ENCODE measurements at regions not wholly inside any gene's neighbourhood (a gene's known extent, or its start where the extent isn't known, plus 50 kb on each side); places are given as distances from the start of the nearest gene placed in this dataset.

- Histone ChIP-seq H3K4me3 (ENCODE audit: insufficient read depth, low read depth, low read length) (no peak overlapping the region), H4K8ac (ENCODE audit: low read depth in 2 of 2, low read length in 2 of 2) (no peak overlapping the region), H3K4me1 (ENCODE audit: control insufficient read depth, insufficient read depth, low read length) (no peaks in the 10 kb centered on the region), H3K9me1 (ENCODE audit: insufficient read depth, low read length) (no peaks in the 10 kb centered on the region), H3K27me3 (ENCODE audit: control insufficient read depth, insufficient read depth, low read length) (no peaks in the 10 kb centered on the region), H4K20me1 (ENCODE audit: insufficient read depth, low read length) (no peaks in the 10 kb centered on the region), H3K18ac (ENCODE audit: low read depth, low read length) (no peak overlapping the region), H2AK5ac (ENCODE audit: low read depth, low read length) (no peak overlapping the region), H3K79me1 (ENCODE audit: low read depth in 1 of 2, low read length in 2 of 2) (no peaks in the 10 kb centered on the region), H2AK9ac (replicated peaks; ENCODE audit: low read depth, low read length, poor library complexity) (no peak overlapping the region), H4K5ac (ENCODE audit: low read depth, low read length) (no peak overlapping the region), H3K36me3 (ENCODE audit: control insufficient read depth, insufficient read depth, low read length) (no peaks in the 10 kb centered on the region), H4K91ac (ENCODE audit: insufficient read depth, low read depth, low read length) (no peak overlapping the region), H2BK20ac (ENCODE audit: low read depth, low read length) (no peak overlapping the region), H3K4ac (ENCODE audit: low read depth, low read length) (no peak overlapping the region), H3K4me2 (ENCODE audit: low read depth, low read length) (no peak overlapping the region), H2BK120ac (ENCODE audit: low read depth, low read length) (no peak overlapping the region), H3K9me3 (ENCODE audit: control insufficient read depth, insufficient read depth, low read length) (peaks cover 5% of the 10 kb centered on the region; the same call in 1 of the 2 replicates), H3K56ac (ENCODE audit: extremely low read depth, insufficient read depth, low read length) (no peak overlapping the region), H3K23ac (ENCODE audit: low read depth, low read length) (no peak overlapping the region), H3K27ac (ENCODE audit: insufficient read depth, low read length) (no peak overlapping the region), H2BK5ac (ENCODE audit: low read depth, low read length, poor library complexity, severe bottlenecking) (no peak overlapping the region), H2BK15ac (ENCODE audit: low read depth, low read length) (no peak overlapping the region), H3K14ac (replicated peaks; ENCODE audit: low read depth, low read length) (no peak overlapping the region), H3K9ac (ENCODE audit: low read depth, low read length) (no peak overlapping the region), H2AFZ (replicated peaks; ENCODE audit: low read length, poor library complexity) (no peak overlapping the region)
- no TSS peak for BruUV-seq (replicated peaks)
- ChIA-PET CTCF (no interaction called here), POLR2A (ENCODE audit: unreplicated experiment) (no interaction called here)
- ATAC-seq (ENCODE audit: low read depth) (no peak), DNase-seq (no peak)
- TF ChIP-seq USF2 (IDR thresholded peaks at IDR 0.05; ENCODE audit: low read depth, low read length) = no peak
- TF ChIP-seq ELK1 (IDR thresholded peaks at IDR 0.05; ENCODE audit: borderline replicate concordance, low read depth, low read length) = no peak
- no peak for TF ChIP-seq RAD21 (IDR thresholded peaks at IDR 0.05; ENCODE audit: low read length)
- TF ChIP-seq MAFK (IDR thresholded peaks at IDR 0.05; ENCODE audit: low read depth, low read length) = no peak
- TF ChIP-seq CTCF (conservative IDR thresholded peaks at IDR 0.05; ENCODE audit: low read depth, low read length) = no peak
- no peak for TF ChIP-seq MAZ (IDR thresholded peaks at IDR 0.05; ENCODE audit: borderline replicate concordance, low read depth, low read length)
- TF ChIP-seq NFE2L2 (IDR thresholded peaks at IDR 0.05; ENCODE audit: low read depth, low read length) = no peak
- no peak for TF ChIP-seq POLR2A (IDR thresholded peaks at IDR 0.05; ENCODE audit: low read depth, low read length)
- no peak for TF ChIP-seq RCOR1 (IDR thresholded peaks at IDR 0.05; ENCODE audit: insufficient replicate concordance, low read length)
- dilution Hi-C loops (cut with HindIII; ENCODE audit: low sequenced_read_pairs, unreplicated experiment) = no loop called here
- 71% methylated on average over 2 of the region's 5 CpGs; no CpG with 5 or more reads in 1 of the 2 experiments for WGBS, 2 experiments (ENCODE audit: extremely low coverage in 2 of 2, insufficient read length in 1 of 2)
- in situ Hi-C loops (cut with MboI; ENCODE audit: low sequenced_read_pairs) = no loop called here
- intact Hi-C loops (cut with micrococcal nuclease) = no loop called here
These were observed 106.9 kb upstream of the CBLN2 start for GRCh38 chr18:72651033-72651432.
